ENCODE measurements at regions not wholly inside any gene's neighbourhood (a gene's known extent, or its start where the extent isn't known, plus 50 kb on each side); places are given as distances from the start of the nearest gene placed in this dataset.

- TF ChIP-seq CTCF (IDR thresholded peaks at IDR 0.05 in 8 of 11, conservative IDR thresholded peaks at IDR 0.05 in 3 of 11) (no peak), POLR2A (IDR thresholded peaks at IDR 0.05) (no peak)
Measured at GRCh38 chr11:111044751-111045406, 200.6 kb upstream of the POU2AF2 start.

All from spleen (tissue), 7 donors.